HG02840 (cell line): ENCODE measurements at regions not wholly inside any gene's neighbourhood (a gene's known extent, or its start where the extent isn't known, plus 50 kb on each side); places are given as distances from the start of the nearest gene placed in this dataset.

ENCODE experiments used
- ATAC-seq: cut with Tn5 transposase; IDR thresholded peaks from one replicate; pipeline ENCODE4 v1.9.1; 2021; ENCODE audit warnings: mild to moderate bottlenecking, moderate library complexity, moderate number of reproducible peaks; ENCODE audit not compliant: unreplicated experiment, low FRiP score

GRCh38 chr12:98235301-98235700 is 280.1 kb upstream of the TMPO start:
- ATAC-seq, result no peak

GRCh38 chr12:98238515-98239130 is 276.8 kb upstream of the TMPO start:
- ATAC-seq, result no peak

- no peak for ATAC-seq
Measured at GRCh38 chr12:98243190-98243589, 272.2 kb upstream of the TMPO start.

- no peak for ATAC-seq
Measured at GRCh38 chr12:98244136-98244535, 271.3 kb upstream of the TMPO start.

GRCh38 chr12:98253207-98254037 is 262.0 kb upstream of the TMPO start:
- ATAC-seq, result no peak

GRCh38 chr12:98256830-98257229 is 258.6 kb upstream of the TMPO start:
- no peak for ATAC-seq

GRCh38 chr12:98259693-98260092 is 255.7 kb upstream of the TMPO start:
- no peak for ATAC-seq

GRCh38 chr12:98260276-98260675 is 255.1 kb upstream of the TMPO start:
- no peak for ATAC-seq

- no peak for ATAC-seq
Measured at GRCh38 chr12:98262902-98263301, 252.5 kb upstream of the TMPO start.

- ATAC-seq, result peak; percentile 92
Measured at GRCh38 chr12:98274430-98275130, 240.8 kb upstream of the TMPO start.

GRCh38 chr12:98275131-98275475 is 240.3 kb upstream of the TMPO start:
- peak; percentile 51 for ATAC-seq

GRCh38 chr12:98280152-98280551 is 235.2 kb upstream of the TMPO start:
- ATAC-seq, result no peak

GRCh38 chr12:98280621-98281020 is 234.8 kb upstream of the TMPO start:
- no peak for ATAC-seq

- no peak for ATAC-seq
Measured at GRCh38 chr12:98291828-98292227, 223.6 kb upstream of the TMPO start.

GRCh38 chr12:98294051-98294805 is 221.2 kb upstream of the TMPO start:
- no peak for ATAC-seq

- ATAC-seq, result no peak
Measured at GRCh38 chr12:98295681-98296080, 219.7 kb upstream of the TMPO start.

GRCh38 chr12:98296462-98297079 is 218.8 kb upstream of the TMPO start:
- ATAC-seq, result no peak

GRCh38 chr12:98297538-98297937 is 217.9 kb upstream of the TMPO start:
- no peak for ATAC-seq

- no peak for ATAC-seq
Measured at GRCh38 chr12:98308141-98308540, 207.2 kb upstream of the TMPO start.
